Neuron (in vitro differentiated cells): ENCODE measurements at regions not wholly inside any gene's neighbourhood (a gene's known extent, or its start where the extent isn't known, plus 50 kb on each side); places are given as distances from the start of the nearest gene placed in this dataset.

ENCODE experiments used
- H2AFZ ChIP-seq: one replicate; pipeline ENCODE4 v1.6.1; 2013; ENCODE audit warnings: low read depth, mild to moderate bottlenecking, inconsistent platforms, low read length, moderate library complexity
- H3K27me3 ChIP-seq: one replicate; pipeline ENCODE4 v1.6.1; 2013; ENCODE audit warnings: low read length; ENCODE audit not compliant: insufficient read depth
- H3K36me3 ChIP-seq: one replicate; pipeline ENCODE4 v1.6.1; 2013; ENCODE audit warnings: low read length; ENCODE audit not compliant: insufficient read depth
- H3K4me1 ChIP-seq: one replicate; pipeline ENCODE4 v1.6.1; 2013; ENCODE audit warnings: low read length; ENCODE audit not compliant: insufficient read depth
- H3K4me3 ChIP-seq: 2 replicates; pipeline ENCODE4 v1.5.1; 2013; ENCODE audit warnings: mild to moderate bottlenecking, low read length, moderate library complexity
- H3K9me3 ChIP-seq: one replicate; pipeline ENCODE4 v1.6.1; 2013; ENCODE audit warnings: low read length

DNA sequence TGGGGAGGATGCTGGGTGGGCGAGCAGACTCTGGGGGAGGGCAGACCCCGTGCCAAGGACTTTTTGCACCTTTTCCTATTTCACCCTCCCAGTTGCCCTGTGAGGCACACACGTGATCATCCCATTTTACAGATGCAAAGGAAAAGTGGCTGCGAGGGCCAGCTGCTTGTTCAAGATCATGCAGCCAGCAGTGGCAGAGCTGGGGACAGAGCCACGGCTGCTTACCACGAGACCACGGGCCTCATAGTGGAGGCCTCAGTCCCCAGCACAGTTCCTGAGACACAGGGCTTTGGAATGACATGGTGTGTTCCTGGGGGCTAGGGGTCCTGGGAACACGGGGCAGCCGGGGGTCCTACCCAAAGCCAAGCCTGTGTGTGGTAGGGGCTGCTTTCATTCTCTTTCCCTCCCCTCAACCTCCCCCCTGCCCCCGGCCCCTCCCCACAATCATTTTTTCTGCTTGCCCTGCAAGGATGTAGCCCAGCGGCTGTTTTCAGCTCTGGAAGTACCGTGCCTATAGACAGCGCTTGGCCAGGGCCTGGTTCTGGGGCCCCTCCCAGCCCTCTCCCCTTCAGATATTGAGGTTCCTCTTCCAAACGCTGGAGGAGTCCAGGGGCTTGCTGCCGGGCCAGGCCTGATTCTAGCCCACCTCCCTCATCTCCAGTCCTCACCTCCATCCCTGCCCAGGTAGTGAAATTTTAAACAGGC lies 58.5 kb upstream of the IER5L start:
- H3K36me3 ChIP-seq: no peaks in the 10 kb centered on the region
- H3K9me3 ChIP-seq: no peaks in the 10 kb centered on the region
- peaks cover 9% of the 10 kb centered on the region for H3K27me3 ChIP-seq
- no peak overlapping the region for H3K4me3 ChIP-seq
- peak overlapping the region; percentile 40 for H2AFZ ChIP-seq
- H3K4me1 ChIP-seq: peaks cover 2% of the 10 kb centered on the region

DNA sequence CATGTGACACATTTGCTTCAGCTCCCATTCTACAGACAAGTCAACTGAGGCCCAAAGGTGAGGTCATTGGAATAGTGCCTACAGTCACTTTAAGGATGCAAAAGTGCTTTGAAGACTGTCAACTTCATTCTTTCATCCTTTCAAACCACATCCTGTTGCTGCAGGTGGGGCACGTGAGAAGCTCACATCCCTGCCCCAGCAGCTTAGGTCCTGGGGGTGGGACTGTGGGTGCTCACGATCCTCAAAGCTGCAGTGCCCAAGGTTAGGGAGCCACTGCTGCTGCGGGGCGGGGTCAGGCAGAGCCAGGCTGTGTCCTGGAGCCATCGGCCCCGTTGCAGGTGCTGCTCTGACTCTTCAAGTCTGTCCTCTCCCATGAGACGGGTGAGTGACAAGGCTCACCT lies 57.9 kb upstream of the IER5L start:
- H3K4me3 ChIP-seq: no peak overlapping the region
- no peaks in the 10 kb centered on the region for H3K36me3 ChIP-seq
- H2AFZ ChIP-seq: no peak overlapping the region
- peaks cover 2% of the 10 kb centered on the region for H3K4me1 ChIP-seq
- H3K9me3 ChIP-seq: no peaks in the 10 kb centered on the region
- H3K27me3 ChIP-seq: peaks cover 9% of the 10 kb centered on the region

DNA sequence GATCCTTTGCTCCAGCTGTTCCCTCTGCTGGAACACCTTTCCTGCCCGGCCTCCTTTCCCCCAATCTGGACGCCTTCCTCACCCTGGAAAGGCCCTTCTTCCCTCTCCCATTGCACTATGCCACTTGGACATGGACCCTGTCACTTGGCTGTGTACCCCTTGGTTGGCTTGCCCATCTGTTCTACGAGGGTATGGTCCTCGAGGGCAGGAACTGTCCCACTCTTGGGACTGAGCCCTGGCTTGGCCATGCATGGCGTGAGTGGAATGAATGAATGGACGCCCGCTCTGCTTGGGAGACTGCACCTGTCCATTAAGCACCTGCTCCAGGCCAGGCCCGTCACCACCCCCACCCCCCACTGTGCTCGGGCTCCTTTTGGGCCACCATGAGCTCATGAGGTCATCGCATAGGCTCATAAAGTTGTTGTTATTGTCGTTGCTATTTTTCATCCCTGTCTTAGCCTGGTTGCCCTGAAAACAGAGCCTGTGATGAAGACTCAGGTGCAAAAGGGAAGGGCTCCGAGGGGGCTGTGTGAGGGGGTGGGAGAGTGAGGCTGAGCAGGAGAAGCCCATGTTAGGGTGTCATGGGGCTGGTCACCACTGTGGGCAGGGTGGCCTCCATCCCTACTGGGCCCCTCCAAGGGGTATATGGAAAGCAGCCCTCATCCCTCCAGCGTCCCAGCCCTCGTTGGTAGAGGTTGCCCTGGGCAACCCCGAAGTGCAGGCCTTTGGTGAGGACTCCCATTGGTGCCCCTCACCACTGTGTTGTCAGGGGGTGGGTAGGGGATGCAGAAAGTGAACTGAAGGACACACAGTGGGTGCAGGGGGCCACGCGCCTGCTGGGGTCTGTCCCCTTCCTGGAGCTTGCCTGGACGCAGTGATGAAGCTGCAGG lies 57.2 kb upstream of the IER5L start:
- H3K9me3 ChIP-seq: no peaks in the 10 kb centered on the region
- H3K4me1 ChIP-seq: peaks cover 2% of the 10 kb centered on the region
- H3K27me3 ChIP-seq: peaks cover 9% of the 10 kb centered on the region
- no peak overlapping the region for H2AFZ ChIP-seq
- H3K4me3 ChIP-seq: no peak overlapping the region
- no peaks in the 10 kb centered on the region for H3K36me3 ChIP-seq

DNA sequence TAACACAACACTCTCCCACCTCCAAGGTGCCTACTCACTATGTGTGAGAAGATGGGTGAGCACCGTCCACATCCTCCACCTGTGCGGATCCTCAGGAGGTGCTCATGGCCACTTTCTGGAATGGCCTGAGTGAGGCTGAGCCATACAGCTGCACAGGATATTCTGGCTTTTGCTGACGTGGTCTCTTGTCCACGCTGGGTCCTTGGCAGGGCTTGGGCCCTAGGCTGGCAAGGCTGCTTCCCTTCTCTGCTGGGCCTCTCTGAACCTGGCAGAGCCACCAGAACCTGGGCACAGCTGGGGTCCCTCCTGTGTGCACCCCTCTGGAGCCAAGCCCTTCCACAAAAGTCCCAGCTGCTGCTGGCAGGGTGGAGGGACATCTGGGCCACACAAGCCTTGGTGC lies 56.4 kb upstream of the IER5L start:
- no peak overlapping the region for H3K4me3 ChIP-seq
- H2AFZ ChIP-seq: no peak overlapping the region
- H3K36me3 ChIP-seq: no peaks in the 10 kb centered on the region
- H3K4me1 ChIP-seq: peaks cover 2% of the 10 kb centered on the region
- peaks cover 9% of the 10 kb centered on the region for H3K27me3 ChIP-seq
- H3K9me3 ChIP-seq: no peaks in the 10 kb centered on the region

DNA sequence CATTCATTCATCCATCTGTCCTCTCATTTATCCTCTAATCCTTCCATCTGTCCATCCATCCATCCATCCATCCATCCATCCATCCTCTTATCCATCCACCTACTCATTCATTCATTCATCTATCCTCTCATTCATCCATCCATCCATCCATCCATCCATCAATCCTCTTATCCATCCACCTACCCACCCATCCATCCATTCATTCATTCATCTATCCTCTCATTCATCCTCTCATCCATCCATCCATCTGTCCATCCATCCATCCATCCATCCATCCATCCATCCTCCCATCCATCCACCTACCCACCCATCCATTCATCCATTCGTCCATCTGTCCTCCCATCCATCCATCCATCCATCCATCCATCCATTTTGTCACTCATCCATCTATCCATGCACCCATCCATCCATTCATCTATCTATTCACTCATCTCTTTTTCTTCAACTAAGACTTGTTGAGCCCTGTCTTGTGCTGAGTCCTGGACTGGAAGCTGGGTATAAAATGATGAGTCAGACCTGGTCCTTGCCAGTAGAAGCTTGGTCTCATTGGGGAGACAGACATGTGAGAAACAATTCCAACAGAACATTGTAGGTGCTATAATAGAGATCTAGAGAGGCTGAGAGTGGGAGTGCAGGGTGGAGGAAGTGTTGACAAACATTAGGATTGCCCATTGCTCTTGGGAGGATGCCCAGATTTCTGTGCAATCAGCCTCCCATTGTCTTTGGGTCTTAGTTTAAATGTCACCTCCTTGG lies 55.0 kb upstream of the IER5L start:
- Histone ChIP-seq H3K4me1 (peaks cover 2% of the 10 kb centered on the region), H3K36me3 (no peaks in the 10 kb centered on the region), H3K9me3 (no peaks in the 10 kb centered on the region), H3K27me3 (peaks cover 8% of the 10 kb centered on the region), H2AFZ (no peak overlapping the region), H3K4me3 (no peak overlapping the region)

DNA sequence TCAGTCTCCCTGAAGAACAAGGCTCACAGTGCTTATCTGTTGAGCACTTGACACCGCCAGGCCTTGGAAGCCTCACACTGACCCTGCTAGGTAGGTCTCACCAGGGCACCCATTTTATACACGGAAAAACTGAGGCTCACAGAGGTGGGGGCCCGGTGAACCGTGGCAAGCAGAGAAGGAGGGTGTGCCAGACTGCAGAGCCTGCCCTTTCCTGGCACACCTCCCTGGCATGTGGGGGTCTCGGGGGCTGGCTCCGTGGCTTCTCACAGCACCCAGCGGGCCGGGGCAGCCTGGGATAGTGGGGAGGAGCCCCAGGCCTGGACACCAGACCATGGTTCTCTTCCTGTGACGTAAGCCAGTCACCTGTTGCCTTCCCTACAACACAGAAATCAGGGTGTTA lies 53.7 kb upstream of the IER5L start:
- H3K9me3 ChIP-seq: no peaks in the 10 kb centered on the region
- no peak overlapping the region for H3K4me3 ChIP-seq
- H2AFZ ChIP-seq: no peak overlapping the region
- H3K36me3 ChIP-seq: no peaks in the 10 kb centered on the region
- H3K4me1 ChIP-seq: no peaks in the 10 kb centered on the region
- H3K27me3 ChIP-seq: peaks cover 3% of the 10 kb centered on the region

DNA sequence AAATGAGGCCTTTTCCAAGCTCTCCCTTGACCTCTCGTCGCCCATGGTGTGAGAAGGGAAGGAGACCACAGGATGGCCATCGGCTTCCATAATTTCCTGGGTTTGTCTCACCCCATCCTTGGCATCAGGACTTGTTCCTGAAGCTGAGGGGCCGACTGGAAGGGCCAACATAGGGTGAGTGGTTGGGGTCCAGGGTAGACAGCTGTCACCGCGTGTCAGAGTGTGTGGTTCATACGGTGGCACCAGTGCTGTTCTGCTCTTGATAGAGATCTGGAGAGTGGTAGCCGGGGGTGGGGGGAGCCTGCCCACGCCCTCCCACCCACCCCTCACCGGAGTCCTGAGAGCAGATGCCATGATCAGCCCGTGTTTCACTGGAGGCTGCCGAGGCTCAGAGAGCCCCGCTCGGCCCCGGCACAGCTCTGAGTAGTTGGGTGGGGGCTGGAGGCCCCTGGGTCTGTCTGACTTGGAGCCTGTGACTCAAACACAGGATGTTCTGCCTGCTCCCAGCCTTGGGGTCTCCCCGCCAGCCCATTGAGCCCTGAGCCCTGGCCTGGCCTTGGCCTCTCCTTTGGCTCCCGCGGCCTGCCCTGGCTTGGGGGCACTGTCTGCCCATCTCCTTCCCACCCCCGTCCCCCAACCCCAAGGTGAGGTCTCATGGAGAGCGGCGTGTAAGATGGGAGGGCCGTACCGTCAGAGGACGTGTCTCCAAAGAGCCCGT lies 53.1 kb upstream of the IER5L start:
- H3K36me3 ChIP-seq: no peaks in the 10 kb centered on the region
- H3K9me3 ChIP-seq: no peaks in the 10 kb centered on the region
- H3K4me1 ChIP-seq: no peaks in the 10 kb centered on the region
- H3K27me3 ChIP-seq: no peaks in the 10 kb centered on the region
- no peak overlapping the region for H2AFZ ChIP-seq
- no peak overlapping the region for H3K4me3 ChIP-seq

DNA sequence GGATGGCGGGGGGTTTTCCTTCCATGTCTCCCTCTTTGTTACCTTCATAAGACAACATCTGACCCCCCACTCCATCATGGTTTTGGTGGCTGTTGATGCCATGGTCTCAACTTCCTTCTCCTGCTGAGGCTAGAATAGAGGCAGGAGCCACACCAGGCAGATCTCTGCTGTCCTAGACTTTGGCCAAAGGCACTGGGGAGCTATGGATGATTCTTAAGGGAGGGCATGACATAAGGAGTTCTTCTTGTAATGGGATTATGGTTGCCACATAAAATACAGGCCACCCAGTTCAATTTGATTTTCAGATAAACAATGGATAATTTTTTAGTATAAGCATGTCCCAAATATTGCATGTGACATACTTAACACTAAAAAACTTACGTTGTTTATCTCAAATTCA lies 52.2 kb upstream of the IER5L start:
- Histone ChIP-seq H3K27me3 (no peaks in the 10 kb centered on the region), H2AFZ (no peak overlapping the region), H3K4me3 (no peak overlapping the region), H3K36me3 (no peaks in the 10 kb centered on the region), H3K9me3 (no peaks in the 10 kb centered on the region), H3K4me1 (no peaks in the 10 kb centered on the region)
